IPS-20b (cell line): ENCODE measurements at regions not wholly inside any gene's neighbourhood (a gene's known extent, or its start where the extent isn't known, plus 50 kb on each side); places are given as distances from the start of the nearest gene placed in this dataset.

ENCODE experiments used
- H3K27ac ChIP-seq: one replicate; pipeline ENCODE4 v1.5.1; 2013; ENCODE audit warnings: low read length
- H3K27me3 ChIP-seq: 2 replicates; pipeline ENCODE4 v1.6.1; 2013; ENCODE audit warnings: mild to moderate bottlenecking, low read length, inconsistent platforms; ENCODE audit not compliant: insufficient read depth
- H3K36me3 ChIP-seq: 2 replicates; pipeline ENCODE4 v1.6.1; 2013; ENCODE audit warnings: low read depth, mild to moderate bottlenecking, inconsistent platforms, low read length, moderate library complexity; ENCODE audit not compliant: insufficient read depth
- H3K4me1 ChIP-seq: 2 replicates; pipeline ENCODE4 v1.6.1; 2013; ENCODE audit warnings: mild to moderate bottlenecking, control low read depth, inconsistent platforms, low read length, moderate library complexity; ENCODE audit not compliant: insufficient read depth
- H3K4me3 ChIP-seq: 2 replicates; pipeline ENCODE4 v1.5.1; 2013; ENCODE audit warnings: mild to moderate bottlenecking, low read length, inconsistent platforms
- H3K9ac ChIP-seq: 2 replicates; pipeline ENCODE4 v1.6.1; 2013; ENCODE audit warnings: low read depth, mild to moderate bottlenecking, inconsistent platforms, low read length, moderate library complexity
- H3K9me3 ChIP-seq: 2 replicates; pipeline ENCODE4 v1.6.1; 2013; ENCODE audit warnings: mild to moderate bottlenecking, low read depth, low read length, inconsistent platforms; ENCODE audit not compliant: insufficient read depth

GRCh38 chr1:34653110-34653509 lies 101.7 kb upstream of the GJB5 start:
- H3K9me3 ChIP-seq, result no peaks in the 10 kb centered on the region
- H3K27ac ChIP-seq, result no peak overlapping the region
- H3K9ac ChIP-seq, result no peak overlapping the region
- no peaks in the 10 kb centered on the region for H3K27me3 ChIP-seq
- H3K4me1 ChIP-seq, result peaks cover 35% of the 10 kb centered on the region
- no peak overlapping the region for H3K4me3 ChIP-seq
- H3K36me3 ChIP-seq, result no peaks in the 10 kb centered on the region

DNA sequence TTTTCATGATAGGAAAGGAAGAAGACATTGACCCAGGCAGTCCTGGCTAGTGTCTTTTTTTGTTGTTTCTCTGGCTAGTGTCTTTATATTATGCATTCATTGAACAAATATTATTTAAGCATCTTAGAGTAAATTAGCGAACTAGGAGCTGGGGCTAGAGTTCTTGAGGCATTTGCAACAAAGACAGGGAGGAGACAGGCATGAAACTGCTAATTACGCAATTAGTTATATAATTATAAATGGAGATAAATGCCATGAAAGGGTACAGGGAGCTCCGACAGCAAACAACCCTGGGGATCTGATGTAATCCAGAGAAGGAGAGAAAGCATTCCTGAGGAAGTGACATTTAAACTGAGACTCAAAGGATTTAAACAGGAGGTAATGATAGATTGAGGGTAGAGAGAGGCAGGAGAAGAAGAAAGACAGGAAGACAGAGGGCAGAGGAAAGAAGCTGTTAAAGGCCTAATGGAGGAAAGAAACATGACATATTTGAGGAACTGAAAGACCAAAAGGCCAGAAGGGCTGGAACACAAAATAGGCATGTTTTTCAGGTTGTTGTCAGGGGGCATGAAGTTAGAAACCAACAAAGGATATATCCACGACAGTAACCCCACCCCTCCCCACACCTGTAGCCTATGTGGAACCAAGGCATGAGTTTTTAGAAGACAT lies 99.5 kb upstream of the GJB5 start:
- Histone ChIP-seq H3K27ac (no peak overlapping the region), H3K27me3 (no peaks in the 10 kb centered on the region), H3K9ac (no peak overlapping the region), H3K4me1 (peaks cover 35% of the 10 kb centered on the region), H3K4me3 (no peak overlapping the region), H3K36me3 (no peaks in the 10 kb centered on the region), H3K9me3 (no peaks in the 10 kb centered on the region)

DNA sequence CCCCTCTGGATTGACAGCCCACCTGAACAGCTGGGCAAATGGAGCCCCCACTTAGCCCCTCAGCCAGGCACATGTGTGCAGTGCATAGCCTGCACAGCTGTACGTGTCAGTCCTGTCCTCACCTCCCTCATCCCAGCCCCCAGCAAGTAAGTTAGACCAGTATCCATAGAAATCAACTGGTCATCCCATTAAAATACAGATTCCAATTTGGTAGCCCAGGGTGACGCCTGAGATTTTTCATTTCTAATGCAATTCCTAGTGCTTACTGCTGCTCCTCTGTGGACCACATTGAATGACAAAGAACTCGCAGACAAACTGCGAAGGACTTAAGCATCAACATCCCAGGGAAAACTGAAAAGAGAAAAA lies 99.0 kb upstream of the GJB5 start:
- no peak overlapping the region for H3K27ac ChIP-seq
- H3K4me1 ChIP-seq, result peaks cover 35% of the 10 kb centered on the region
- no peaks in the 10 kb centered on the region for H3K36me3 ChIP-seq
- H3K9me3 ChIP-seq, result no peaks in the 10 kb centered on the region
- H3K9ac ChIP-seq, result no peak overlapping the region
- no peaks in the 10 kb centered on the region for H3K27me3 ChIP-seq
- H3K4me3 ChIP-seq, result no peak overlapping the region

GRCh38 chr1:34656299-34656698 lies 98.5 kb upstream of the GJB5 start:
- no peaks in the 10 kb centered on the region for H3K9me3 ChIP-seq
- H3K9ac ChIP-seq, result no peak overlapping the region
- peaks cover 35% of the 10 kb centered on the region for H3K4me1 ChIP-seq
- H3K27ac ChIP-seq, result no peak overlapping the region
- no peaks in the 10 kb centered on the region for H3K27me3 ChIP-seq
- H3K4me3 ChIP-seq, result no peak overlapping the region
- no peaks in the 10 kb centered on the region for H3K36me3 ChIP-seq

GRCh38 chr1:34656731-34657130 lies 98.1 kb upstream of the GJB5 start:
- Histone ChIP-seq H3K27ac (no peak overlapping the region), H3K4me3 (no peak overlapping the region), H3K9ac (no peak overlapping the region), H3K36me3 (no peaks in the 10 kb centered on the region), H3K4me1 (peaks cover 35% of the 10 kb centered on the region), H3K27me3 (no peaks in the 10 kb centered on the region), H3K9me3 (no peaks in the 10 kb centered on the region)

DNA sequence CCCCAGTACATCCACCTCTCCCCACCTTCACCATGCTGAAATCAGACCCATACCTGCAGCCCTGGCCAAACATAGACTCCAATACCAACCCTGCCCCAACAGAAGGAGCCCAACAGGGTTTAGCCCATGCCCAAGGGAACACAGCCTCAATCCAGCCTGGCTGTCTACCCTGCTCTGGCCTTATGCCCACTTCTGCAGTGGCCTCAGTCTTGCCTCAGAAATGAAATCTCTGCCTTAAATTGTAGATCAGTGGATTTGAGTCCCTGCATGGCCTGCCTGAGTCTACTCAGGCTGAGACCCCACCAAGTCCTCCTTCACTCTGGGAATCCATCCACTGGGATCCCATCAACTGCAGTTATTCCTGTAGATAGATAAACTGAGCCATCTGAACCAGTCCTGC lies 97.6 kb upstream of the GJB5 start:
- H3K9ac ChIP-seq, result no peak overlapping the region

DNA sequence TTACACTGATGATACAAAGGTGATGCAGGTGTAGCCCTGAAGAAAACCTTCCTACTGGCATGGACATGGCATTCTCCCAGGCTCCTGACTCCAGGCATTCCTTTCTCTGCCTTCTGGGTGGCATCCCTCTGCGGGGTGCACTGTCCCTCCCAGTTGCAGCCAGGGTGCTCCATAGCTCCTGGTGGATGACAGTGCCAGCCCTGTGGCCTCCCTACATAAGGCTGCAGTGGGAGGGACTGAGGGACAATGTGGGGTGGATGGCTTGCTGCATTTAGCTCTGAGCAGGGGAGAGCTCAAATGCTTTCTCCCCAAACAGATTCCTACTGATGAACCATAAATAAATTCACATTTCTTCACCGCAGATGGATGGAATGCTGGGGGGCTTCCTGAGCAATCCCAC lies 97.0 kb upstream of the GJB5 start:
- Histone ChIP-seq H3K27ac (no peak overlapping the region), H3K9me3 (no peaks in the 10 kb centered on the region), H3K27me3 (no peaks in the 10 kb centered on the region), H3K9ac (no peak overlapping the region), H3K36me3 (no peaks in the 10 kb centered on the region), H3K4me3 (no peak overlapping the region), H3K4me1 (peaks cover 35% of the 10 kb centered on the region)

More for the DNA sequence above, 97.6 kb upstream of the GJB5 start:
- H3K36me3 ChIP-seq, result no peaks in the 10 kb centered on the region
- H3K4me1 ChIP-seq, result peaks cover 35% of the 10 kb centered on the region
- no peak overlapping the region for H3K27ac ChIP-seq
- no peaks in the 10 kb centered on the region for H3K27me3 ChIP-seq
- H3K4me3 ChIP-seq, result no peak overlapping the region
- no peaks in the 10 kb centered on the region for H3K9me3 ChIP-seq

DNA sequence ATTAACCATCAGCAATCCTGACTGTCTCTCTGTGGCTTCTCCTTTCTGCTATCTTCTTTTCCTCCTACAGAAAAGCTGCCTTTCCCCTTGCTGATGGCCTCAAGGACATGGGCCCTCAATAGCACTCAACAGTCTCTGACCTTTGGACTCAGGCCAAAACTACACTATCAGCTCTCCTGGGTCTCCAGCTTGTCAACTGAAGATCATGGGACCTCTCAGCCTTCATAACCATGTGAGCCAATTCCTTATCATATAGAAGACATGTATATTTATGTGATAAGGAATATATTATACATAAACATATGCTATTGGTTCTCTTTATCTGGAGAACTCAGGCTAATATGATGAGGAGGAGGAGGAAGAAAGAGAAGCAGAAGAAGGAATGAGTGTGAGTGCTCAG lies 91.8 kb upstream of the GJB5 start:
- H3K4me3 ChIP-seq, result no peak overlapping the region
- H3K9me3 ChIP-seq, result no peaks in the 10 kb centered on the region
- H3K36me3 ChIP-seq, result no peaks in the 10 kb centered on the region
- no peaks in the 10 kb centered on the region for H3K4me1 ChIP-seq
- no peaks in the 10 kb centered on the region for H3K27me3 ChIP-seq
- H3K9ac ChIP-seq, result no peak overlapping the region
- H3K27ac ChIP-seq, result no peak overlapping the region

DNA sequence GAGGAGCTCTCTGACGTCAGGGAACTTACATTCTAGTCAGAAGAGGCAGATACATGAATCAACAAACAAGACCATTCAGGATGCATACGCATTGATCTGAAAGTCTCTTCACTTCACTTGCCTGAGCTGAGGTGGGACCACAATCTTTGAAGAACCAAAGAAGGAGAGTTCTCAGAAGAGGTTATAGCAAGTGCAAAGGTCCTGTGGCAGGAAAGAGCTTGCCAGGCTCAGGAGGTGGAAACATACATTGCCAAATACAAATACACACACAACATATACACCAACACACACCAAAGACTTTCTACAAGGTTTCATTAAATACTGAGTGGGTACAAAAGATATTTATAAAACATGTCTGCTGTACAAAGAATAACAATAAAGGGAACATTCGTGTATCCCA lies 86.8 kb upstream of the GJB5 start:
- H3K27me3 ChIP-seq, result no peaks in the 10 kb centered on the region
- H3K9ac ChIP-seq, result no peak overlapping the region
- H3K27ac ChIP-seq, result no peak overlapping the region
- H3K4me1 ChIP-seq, result no peaks in the 10 kb centered on the region
- no peaks in the 10 kb centered on the region for H3K36me3 ChIP-seq
- H3K4me3 ChIP-seq, result no peak overlapping the region
- H3K9me3 ChIP-seq, result peaks cover 14% of the 10 kb centered on the region

- H3K27ac ChIP-seq, result no peak overlapping the region
- no peaks in the 10 kb centered on the region for H3K36me3 ChIP-seq
- H3K27me3 ChIP-seq, result no peaks in the 10 kb centered on the region
- H3K4me3 ChIP-seq, result no peak overlapping the region
- no peak overlapping the region for H3K9ac ChIP-seq
- H3K9me3 ChIP-seq, result peaks cover 14% of the 10 kb centered on the region
- H3K4me1 ChIP-seq, result no peaks in the 10 kb centered on the region
These were observed 83.9 kb upstream of the GJB5 start for GRCh38 chr1:34670982-34671381.

DNA sequence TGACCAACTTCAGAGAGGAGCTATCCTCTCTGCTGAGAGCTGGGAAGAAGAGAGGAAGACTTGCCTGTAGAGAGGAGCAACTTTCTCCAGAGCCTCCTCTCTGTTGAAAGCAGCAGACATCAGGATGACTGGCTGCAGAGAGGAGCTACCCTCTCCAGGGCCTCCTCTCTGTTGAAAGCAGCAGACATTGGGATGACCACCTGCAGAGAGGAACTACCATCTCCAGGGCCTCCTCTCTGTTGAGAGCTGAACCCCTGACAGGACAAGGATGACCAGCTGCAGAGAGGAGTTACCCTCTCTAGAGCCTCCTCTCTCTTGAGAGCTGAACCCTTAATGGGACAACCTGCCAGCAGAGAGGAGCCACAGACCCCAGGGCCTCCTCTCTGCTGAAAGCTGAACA lies 83.0 kb upstream of the GJB5 start:
- Histone ChIP-seq H3K4me1 (no peaks in the 10 kb centered on the region), H3K9ac (no peak overlapping the region), H3K27me3 (no peaks in the 10 kb centered on the region), H3K4me3 (no peak overlapping the region), H3K36me3 (no peaks in the 10 kb centered on the region), H3K9me3 (peaks cover 14% of the 10 kb centered on the region), H3K27ac (no peak overlapping the region)

DNA sequence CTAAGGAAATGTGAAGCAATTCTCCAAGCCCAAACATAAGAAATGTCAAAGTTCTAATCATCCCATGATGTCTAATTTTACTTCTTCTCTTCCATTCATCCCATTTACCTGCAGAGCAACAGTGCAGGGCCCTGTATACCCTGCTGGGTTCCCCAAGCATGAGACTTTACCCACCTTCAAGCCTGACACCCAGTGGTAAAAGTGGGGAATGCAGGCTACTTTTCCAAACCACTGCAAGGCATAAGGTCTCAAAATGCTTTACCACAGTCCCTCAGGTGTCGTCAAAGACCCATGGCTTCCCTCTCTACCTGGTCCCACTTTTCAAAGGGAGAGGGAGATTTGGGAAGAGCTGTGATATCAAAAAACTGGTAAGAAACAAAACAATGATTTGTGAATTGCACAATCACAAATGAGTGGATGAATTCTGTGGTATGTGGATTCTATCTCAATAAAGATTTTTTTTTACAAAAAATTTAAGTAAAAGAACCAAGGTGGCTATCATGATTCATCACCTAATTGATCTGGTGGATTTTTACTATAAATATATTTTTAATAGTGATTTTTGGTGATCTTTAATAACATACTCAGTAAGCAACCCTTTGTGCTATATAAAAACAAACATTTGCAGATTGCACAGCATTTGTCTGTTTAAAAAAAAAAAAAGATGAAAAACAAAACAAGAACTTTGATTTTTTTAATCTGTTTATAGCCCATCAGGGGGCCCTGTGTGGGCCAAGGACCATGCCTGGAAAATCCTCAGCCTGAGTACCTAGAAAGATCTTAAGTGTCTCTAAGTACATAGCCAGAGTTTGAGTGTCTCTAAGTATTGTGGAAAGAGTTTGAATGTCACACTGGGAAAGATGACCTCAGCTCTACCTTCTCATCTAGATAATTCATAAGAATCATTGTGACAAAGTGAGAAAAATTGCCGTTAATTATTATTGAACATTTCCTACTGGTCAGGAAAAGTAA lies 73.1 kb upstream of the GJB5 start:
- Histone ChIP-seq H3K9ac (no peak overlapping the region), H3K27ac (no peak overlapping the region), H3K4me1 (peaks cover 12% of the 10 kb centered on the region; the same call in 1 of the 2 replicates), H3K27me3 (no peaks in the 10 kb centered on the region), H3K9me3 (peaks cover 20% of the 10 kb centered on the region; the same call in 1 of the 2 replicates), H3K36me3 (no peaks in the 10 kb centered on the region), H3K4me3 (no peak overlapping the region)
